ENCODE measurements at regions not wholly inside any gene's neighbourhood (a gene's known extent, or its start where the extent isn't known, plus 50 kb on each side); places are given as distances from the start of the nearest gene placed in this dataset.

DNA sequence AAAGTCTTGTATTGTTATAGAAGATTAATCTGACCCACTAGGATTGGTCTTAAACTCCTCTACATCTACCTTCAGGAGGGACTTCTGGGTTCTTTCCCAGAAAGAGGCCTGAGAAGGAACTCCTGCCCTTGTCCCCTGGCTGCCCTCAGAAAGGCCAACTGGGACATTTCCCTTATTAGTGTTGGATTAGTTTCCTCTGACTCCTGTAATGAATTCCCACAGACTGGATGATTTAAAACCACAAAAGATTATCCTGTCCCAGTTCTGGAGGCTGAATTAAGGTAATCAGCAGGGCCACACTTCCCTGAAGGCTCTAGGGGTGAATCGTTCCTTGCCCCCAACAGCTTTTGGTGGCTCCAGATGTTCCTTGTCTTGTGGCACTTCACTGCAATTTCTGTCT is 102.8 kb upstream of the NMNAT3 start:
- Histone ChIP-seq H3K4me3 (ENCODE audit: low read length) (no peak overlapping the region), H3K4me1 (ENCODE audit: control insufficient read depth, insufficient read depth, low read length) (no peaks in the 10 kb centered on the region), H3K27me3 (ENCODE audit: control insufficient read depth, insufficient read depth, low read length) (no peaks in the 10 kb centered on the region), H3K27ac (ENCODE audit: low read length) (no peak overlapping the region), H3K36me3 (ENCODE audit: control insufficient read depth, insufficient read depth, low read length) (no peaks in the 10 kb centered on the region), H3K9me3 (ENCODE audit: control insufficient read depth, insufficient read depth, low read length) (no peaks in the 10 kb centered on the region)
- no peak for DNase-seq (ENCODE audit: low read depth, low spot score)
- no CpG with 5 or more reads among the region's 1 CpG for WGBS (ENCODE audit: insufficient coverage, insufficient read length)

DNA sequence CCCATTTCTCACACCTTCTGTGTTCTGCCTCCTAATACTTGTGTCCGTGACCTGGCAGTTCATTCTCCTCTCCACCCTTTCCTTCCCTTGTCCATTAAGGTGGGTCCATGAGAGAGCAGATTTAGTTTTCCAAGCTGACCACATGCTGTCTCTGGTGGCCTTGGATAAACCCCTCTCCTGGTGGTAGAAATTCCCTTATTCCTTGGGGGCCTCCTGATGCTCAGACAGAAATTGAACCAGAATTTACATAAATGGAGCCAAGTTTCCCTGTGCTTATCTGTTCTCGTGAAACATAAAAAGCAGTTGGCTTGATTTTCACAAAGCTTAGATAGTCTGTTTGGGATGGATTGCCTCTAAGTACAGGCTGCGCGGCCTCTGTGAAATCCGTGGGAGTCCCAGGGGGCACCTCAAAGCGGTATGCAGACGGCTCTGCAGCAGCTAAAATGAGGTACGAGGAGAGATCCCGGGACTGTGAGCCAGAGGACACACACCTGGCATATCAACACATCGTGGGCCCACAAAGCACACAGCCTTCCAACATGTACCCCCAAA is 101.0 kb upstream of the NMNAT3 start:
- H3K36me3 ChIP-seq (ENCODE audit: control insufficient read depth, insufficient read depth, low read length) = no peaks in the 10 kb centered on the region
- no peak overlapping the region for H3K4me3 ChIP-seq (ENCODE audit: low read length)
- no peaks in the 10 kb centered on the region for H3K27me3 ChIP-seq (ENCODE audit: control insufficient read depth, insufficient read depth, low read length)
- H3K27ac ChIP-seq (ENCODE audit: low read length) = no peak overlapping the region
- DNase-seq (ENCODE audit: low read depth, low spot score) = no peak
- peaks cover 4% of the 10 kb centered on the region; the same call in 1 of the 2 replicates for H3K4me1 ChIP-seq (ENCODE audit: control insufficient read depth, insufficient read depth, low read length)
- WGBS (ENCODE audit: insufficient coverage, insufficient read length) = no CpG with 5 or more reads among the region's 10 CpGs
- H3K9me3 ChIP-seq (ENCODE audit: control insufficient read depth, insufficient read depth, low read length) = no peaks in the 10 kb centered on the region

DNA sequence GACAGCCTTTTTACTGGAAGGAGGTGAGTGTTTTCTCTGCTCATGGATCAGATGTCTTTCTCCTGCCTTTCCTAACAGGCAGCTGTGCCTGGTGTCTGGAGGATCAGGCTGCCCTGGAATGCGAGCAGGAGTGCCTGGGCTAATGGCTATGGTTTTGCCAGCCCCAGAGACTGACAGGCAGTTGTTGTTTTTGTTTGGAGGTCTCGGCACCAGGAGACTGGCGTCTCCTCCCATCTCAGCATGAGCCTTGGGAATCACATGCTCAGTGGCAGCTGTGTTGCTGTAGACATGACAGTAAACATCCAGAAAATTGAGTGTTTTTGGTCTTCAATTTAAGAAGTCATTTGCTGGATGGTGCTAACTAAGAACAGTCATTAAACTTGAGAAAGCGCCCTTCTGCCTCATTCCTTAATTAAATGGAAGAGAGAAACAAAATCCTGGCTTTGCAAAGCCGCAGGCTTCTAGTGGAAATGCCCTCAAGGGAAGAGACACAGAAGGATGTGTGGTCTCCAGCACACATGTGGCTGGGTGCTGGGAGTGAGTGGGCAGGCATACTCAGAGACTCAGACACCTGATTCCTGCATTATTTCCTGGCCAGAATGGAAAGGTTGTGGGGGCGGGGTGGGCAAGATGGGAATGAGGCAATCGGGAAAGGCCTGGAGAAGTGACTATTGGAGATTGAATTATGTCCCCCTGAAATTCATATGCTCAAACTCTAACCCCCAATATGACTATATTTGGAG is 97.0 kb upstream of the NMNAT3 start:
- H3K36me3 ChIP-seq (ENCODE audit: control insufficient read depth, insufficient read depth, low read length) = no peaks in the 10 kb centered on the region
- no CpG with 5 or more reads among the region's 7 CpGs for WGBS (ENCODE audit: insufficient coverage, insufficient read length)
- no peaks in the 10 kb centered on the region for H3K9me3 ChIP-seq (ENCODE audit: control insufficient read depth, insufficient read depth, low read length)
- H3K27me3 ChIP-seq (ENCODE audit: control insufficient read depth, insufficient read depth, low read length) = no peaks in the 10 kb centered on the region
- H3K27ac ChIP-seq (ENCODE audit: low read length) = no peak overlapping the region
- no peak for DNase-seq (ENCODE audit: low read depth, low spot score)
- no peak overlapping the region for H3K4me3 ChIP-seq (ENCODE audit: low read length)
- H3K4me1 ChIP-seq (ENCODE audit: control insufficient read depth, insufficient read depth, low read length) = peaks cover 4% of the 10 kb centered on the region; the same call in 1 of the 2 replicates

DNA sequence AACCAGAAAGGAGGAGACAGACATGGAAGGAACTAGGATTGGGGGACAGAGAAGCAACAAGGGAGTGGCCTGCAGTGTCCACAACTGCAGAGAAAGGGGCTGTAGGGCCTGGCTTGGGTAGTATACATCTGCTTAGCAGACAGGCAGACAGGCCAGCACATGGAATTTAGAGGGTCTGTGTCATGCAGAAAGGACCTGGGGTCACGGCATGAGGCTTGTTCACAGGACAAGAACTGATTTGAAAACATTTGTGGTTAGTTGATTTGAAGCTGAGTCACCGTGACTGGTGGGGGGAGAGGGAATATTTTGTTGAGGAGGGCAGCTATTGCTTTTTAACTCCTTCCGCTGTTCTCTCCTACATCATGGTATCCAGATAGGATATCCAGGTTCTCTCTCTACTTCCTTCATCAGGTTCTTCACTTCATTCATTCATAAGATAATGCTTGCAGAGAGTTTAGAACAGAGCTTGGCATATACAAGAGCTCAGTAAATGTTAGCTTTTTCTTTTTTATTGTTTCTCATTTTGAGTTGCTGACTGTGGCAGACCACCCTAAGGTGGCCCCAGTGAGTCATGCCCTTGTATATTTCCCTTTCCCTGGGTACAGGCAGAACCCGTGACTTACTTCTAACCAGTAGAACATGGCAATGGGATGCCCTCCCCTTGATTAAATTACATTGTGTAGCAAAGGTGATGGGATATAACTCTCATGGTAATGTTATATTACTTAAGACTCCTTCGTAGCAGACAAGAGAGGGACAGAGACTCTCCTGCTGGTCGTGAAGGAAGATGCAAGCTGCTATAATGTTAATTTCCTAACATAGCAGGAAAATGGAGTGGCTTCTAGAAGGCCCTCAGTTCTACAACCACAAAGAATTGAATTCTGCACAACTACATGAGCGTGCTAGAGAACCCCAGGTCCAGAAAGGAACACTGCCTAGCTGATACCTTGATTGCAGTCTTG is 95.0 kb upstream of the NMNAT3 start:
- Histone ChIP-seq H3K4me3 (ENCODE audit: low read length) (no peak overlapping the region), H3K4me1 (ENCODE audit: control insufficient read depth, insufficient read depth, low read length) (peaks cover 4% of the 10 kb centered on the region; the same call in 1 of the 2 replicates), H3K9me3 (ENCODE audit: control insufficient read depth, insufficient read depth, low read length) (no peaks in the 10 kb centered on the region), H3K27ac (ENCODE audit: low read length) (no peak overlapping the region), H3K36me3 (ENCODE audit: control insufficient read depth, insufficient read depth, low read length) (no peaks in the 10 kb centered on the region), H3K27me3 (ENCODE audit: control insufficient read depth, insufficient read depth, low read length) (no peaks in the 10 kb centered on the region)
- DNase-seq (ENCODE audit: low read depth, low spot score) = no peak
- WGBS (ENCODE audit: insufficient coverage, insufficient read length) = no CpG with 5 or more reads among the region's 7 CpGs

DNA sequence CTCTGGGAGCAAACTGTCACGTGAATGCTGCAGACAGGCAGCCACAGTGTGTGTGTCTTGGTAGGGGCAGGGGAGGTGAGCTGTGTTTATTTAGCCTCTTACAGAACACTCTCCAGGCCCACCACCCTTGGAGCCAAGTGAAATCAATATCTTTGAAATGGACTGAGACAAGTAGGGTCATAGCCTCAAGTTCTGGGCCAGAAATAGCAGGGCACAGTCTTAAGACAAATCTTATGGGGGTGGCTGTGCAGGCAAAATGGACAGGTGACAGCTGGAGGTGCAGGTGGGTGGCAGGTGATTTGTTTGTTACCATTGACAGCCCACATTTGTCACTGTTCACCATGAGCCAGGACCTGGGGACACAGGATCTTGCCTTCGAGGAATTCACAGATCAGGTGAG is 93.6 kb upstream of the NMNAT3 start:
- no peak overlapping the region for H3K27ac ChIP-seq (ENCODE audit: low read length)
- no peaks in the 10 kb centered on the region for H3K36me3 ChIP-seq (ENCODE audit: control insufficient read depth, insufficient read depth, low read length)
- no peak for DNase-seq (ENCODE audit: low read depth, low spot score)
- H3K4me3 ChIP-seq (ENCODE audit: low read length) = no peak overlapping the region
- no CpG with 5 or more reads among the region's 2 CpGs for WGBS (ENCODE audit: insufficient coverage, insufficient read length)
- no peaks in the 10 kb centered on the region for H3K27me3 ChIP-seq (ENCODE audit: control insufficient read depth, insufficient read depth, low read length)
- H3K9me3 ChIP-seq (ENCODE audit: control insufficient read depth, insufficient read depth, low read length) = no peaks in the 10 kb centered on the region
- H3K4me1 ChIP-seq (ENCODE audit: control insufficient read depth, insufficient read depth, low read length) = peaks cover 4% of the 10 kb centered on the region; the same call in 1 of the 2 replicates

DNA sequence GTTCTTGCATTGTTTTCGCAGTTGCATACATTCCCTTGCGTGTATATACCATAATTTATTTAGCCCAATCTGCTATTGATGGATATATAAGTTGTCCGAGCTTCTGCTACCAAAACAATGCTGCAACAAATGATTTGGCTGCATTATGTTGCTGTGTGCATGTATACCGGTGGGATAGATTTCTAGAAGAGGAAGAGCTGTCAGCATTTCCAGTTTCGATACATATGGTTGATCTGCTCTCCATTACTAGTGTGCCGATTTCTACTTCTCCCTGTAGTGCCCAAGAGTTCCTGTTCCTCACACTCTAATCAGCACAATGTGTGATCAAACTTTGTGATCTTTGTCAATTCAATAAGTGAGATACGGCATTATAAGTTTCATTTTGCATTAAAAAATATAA is 92.8 kb upstream of the NMNAT3 start:
- WGBS (ENCODE audit: insufficient coverage, insufficient read length) = no CpG with 5 or more reads among the region's 7 CpGs
- no peak overlapping the region for H3K27ac ChIP-seq (ENCODE audit: low read length)
- no peak for DNase-seq (ENCODE audit: low read depth, low spot score)
- H3K27me3 ChIP-seq (ENCODE audit: control insufficient read depth, insufficient read depth, low read length) = no peaks in the 10 kb centered on the region
- H3K4me3 ChIP-seq (ENCODE audit: low read length) = no peak overlapping the region
- no peaks in the 10 kb centered on the region for H3K36me3 ChIP-seq (ENCODE audit: control insufficient read depth, insufficient read depth, low read length)
- peaks cover 4% of the 10 kb centered on the region; the same call in 1 of the 2 replicates for H3K4me1 ChIP-seq (ENCODE audit: control insufficient read depth, insufficient read depth, low read length)
- no peaks in the 10 kb centered on the region for H3K9me3 ChIP-seq (ENCODE audit: control insufficient read depth, insufficient read depth, low read length)

DNA sequence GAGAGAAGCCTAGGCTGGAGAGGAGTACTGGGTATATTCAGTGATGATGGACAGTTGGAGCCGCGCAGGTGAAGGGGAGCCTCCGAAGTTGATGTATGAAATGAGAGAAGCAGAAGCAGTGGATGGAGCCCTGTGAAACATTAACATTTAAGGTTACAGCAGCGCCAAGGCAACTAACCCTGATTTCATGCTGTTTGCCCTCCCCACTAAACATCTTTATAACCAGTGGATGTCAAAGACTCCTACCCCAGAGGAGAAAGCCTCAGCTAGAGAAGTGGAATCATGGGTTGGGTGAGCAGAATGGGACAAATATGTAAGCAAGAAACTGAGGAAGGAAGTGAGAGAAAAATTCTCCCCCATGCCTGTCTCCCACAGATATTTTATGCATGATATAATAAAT is 92.0 kb upstream of the NMNAT3 start:
- Histone ChIP-seq H3K9me3 (ENCODE audit: control insufficient read depth, insufficient read depth, low read length) (no peaks in the 10 kb centered on the region), H3K27ac (ENCODE audit: low read length) (no peak overlapping the region), H3K4me1 (ENCODE audit: control insufficient read depth, insufficient read depth, low read length) (peaks cover 3% of the 10 kb centered on the region; the same call in 1 of the 2 replicates), H3K36me3 (ENCODE audit: control insufficient read depth, insufficient read depth, low read length) (no peaks in the 10 kb centered on the region), H3K4me3 (ENCODE audit: low read length) (no peak overlapping the region), H3K27me3 (ENCODE audit: control insufficient read depth, insufficient read depth, low read length) (no peaks in the 10 kb centered on the region)
- DNase-seq (ENCODE audit: low read depth, low spot score) = no peak
- no CpG with 5 or more reads among the region's 4 CpGs for WGBS (ENCODE audit: insufficient coverage, insufficient read length)

DNA sequence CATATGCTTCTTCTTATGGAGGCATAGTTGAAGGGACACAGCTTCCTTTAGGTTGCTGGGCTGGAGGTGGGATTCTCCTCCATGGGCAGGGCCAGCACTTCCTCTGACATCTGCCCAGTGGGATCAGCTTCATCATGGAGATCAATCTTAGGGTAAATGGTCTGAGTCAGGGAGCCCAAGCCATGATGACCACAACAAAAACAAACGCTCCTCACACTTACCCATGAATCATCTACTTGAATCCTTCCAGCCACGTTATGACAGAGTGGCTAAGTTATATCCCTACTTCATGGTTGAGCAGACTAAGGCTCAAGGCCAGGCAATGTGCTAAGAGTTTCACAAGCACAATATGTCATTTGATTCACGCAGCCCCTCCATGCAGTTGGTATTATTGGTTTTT is 87.2 kb upstream of the NMNAT3 start:
- H3K4me3 ChIP-seq (ENCODE audit: low read length) = no peak overlapping the region
- H3K27me3 ChIP-seq (ENCODE audit: control insufficient read depth, insufficient read depth, low read length) = no peaks in the 10 kb centered on the region
- H3K4me1 ChIP-seq (ENCODE audit: control insufficient read depth, insufficient read depth, low read length) = no peaks in the 10 kb centered on the region
- no peaks in the 10 kb centered on the region for H3K36me3 ChIP-seq (ENCODE audit: control insufficient read depth, insufficient read depth, low read length)
- no peaks in the 10 kb centered on the region for H3K9me3 ChIP-seq (ENCODE audit: control insufficient read depth, insufficient read depth, low read length)
- H3K27ac ChIP-seq (ENCODE audit: low read length) = no peak overlapping the region
- no peak for DNase-seq (ENCODE audit: low read depth, low spot score)
- no CpG with 5 or more reads among the region's 3 CpGs for WGBS (ENCODE audit: insufficient coverage, insufficient read length)

DNA sequence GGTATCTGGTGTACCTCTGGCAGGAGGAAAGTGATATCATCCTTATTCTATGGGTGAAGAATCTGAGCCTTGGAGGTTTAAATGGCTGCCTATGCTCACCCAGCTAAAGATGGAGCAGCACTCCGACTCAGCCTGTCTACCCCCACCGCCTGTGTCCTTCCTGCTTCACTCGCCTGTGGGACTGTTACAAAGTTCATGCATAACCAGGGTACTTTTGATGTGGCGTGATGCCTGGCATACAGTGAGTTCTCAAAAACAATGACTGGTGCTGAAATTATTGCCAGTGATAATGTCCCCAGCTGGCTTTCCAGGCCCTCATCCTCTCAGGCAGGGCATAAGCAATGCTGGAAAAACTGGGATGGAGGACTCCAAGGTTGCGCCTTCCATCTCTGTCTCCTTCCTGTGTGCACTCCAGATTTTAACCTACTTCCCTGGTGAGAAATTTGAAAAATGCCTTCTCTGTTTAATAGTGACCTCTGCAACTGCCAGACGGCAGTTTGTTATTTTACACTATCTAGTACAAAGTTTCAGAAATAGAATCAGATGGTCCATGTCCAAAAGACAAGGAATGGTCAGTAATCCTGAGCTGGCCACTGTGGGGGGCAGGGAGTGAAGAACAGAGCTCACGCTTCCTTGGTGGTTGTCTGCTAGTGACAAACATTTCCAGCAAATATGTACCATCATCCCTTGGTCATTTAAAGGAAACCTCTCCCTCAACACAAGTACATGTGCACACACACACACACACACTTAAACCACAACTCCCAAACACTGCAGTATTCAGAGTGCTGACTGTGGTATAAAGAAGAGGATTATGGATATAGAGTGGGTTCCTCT is 86.5 kb upstream of the NMNAT3 start:
- H3K36me3 ChIP-seq (ENCODE audit: control insufficient read depth, insufficient read depth, low read length) = no peaks in the 10 kb centered on the region
- no CpG with 5 or more reads among the region's 7 CpGs for WGBS (ENCODE audit: insufficient coverage, insufficient read length)
- no peaks in the 10 kb centered on the region for H3K9me3 ChIP-seq (ENCODE audit: control insufficient read depth, insufficient read depth, low read length)
- H3K4me1 ChIP-seq (ENCODE audit: control insufficient read depth, insufficient read depth, low read length) = no peaks in the 10 kb centered on the region
- no peak overlapping the region for H3K27ac ChIP-seq (ENCODE audit: low read length)
- no peak overlapping the region for H3K4me3 ChIP-seq (ENCODE audit: low read length)
- DNase-seq (ENCODE audit: low read depth, low spot score) = no peak
- H3K27me3 ChIP-seq (ENCODE audit: control insufficient read depth, insufficient read depth, low read length) = no peaks in the 10 kb centered on the region

DNA sequence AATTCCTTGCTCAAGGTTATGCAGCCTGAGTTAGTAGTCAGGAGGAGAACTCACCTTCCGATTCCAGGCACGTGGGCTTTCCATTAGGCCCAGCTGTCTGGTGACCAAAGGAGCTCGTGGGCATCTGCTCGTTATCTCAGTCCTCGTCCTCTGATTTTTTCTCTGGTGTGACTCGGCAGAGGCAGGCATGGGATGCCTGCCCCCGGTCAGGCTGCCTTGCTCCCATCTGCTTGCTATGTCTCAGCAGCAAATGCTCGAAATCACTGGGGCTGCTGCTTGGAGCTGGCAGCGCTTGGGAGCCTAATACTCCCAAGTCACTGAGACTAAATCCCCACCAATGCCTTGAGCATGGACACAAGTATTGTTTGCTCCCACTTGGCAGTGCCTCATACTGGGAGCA is 84.5 kb upstream of the NMNAT3 start:
- WGBS (ENCODE audit: insufficient coverage, insufficient read length) = no CpG with 5 or more reads among the region's 9 CpGs
- H3K9me3 ChIP-seq (ENCODE audit: control insufficient read depth, insufficient read depth, low read length) = no peaks in the 10 kb centered on the region
- H3K36me3 ChIP-seq (ENCODE audit: control insufficient read depth, insufficient read depth, low read length) = no peaks in the 10 kb centered on the region
- H3K27ac ChIP-seq (ENCODE audit: low read length) = no peak overlapping the region
- no peaks in the 10 kb centered on the region for H3K4me1 ChIP-seq (ENCODE audit: control insufficient read depth, insufficient read depth, low read length)
- H3K4me3 ChIP-seq (ENCODE audit: low read length) = no peak overlapping the region
- DNase-seq (ENCODE audit: low read depth, low spot score) = no peak
- no peaks in the 10 kb centered on the region for H3K27me3 ChIP-seq (ENCODE audit: control insufficient read depth, insufficient read depth, low read length)

Data from iPS DF 6.9 (cell line).